GM12878 (cell line): ENCODE measurements at regions not wholly inside any gene's neighbourhood (a gene's known extent, or its start where the extent isn't known, plus 50 kb on each side); places are given as distances from the start of the nearest gene placed in this dataset.

Experiments used
- ATAC-seq: fragments of 200-7000 bp; cut with Tn5 transposase; 3 replicates; pipeline ENCODE4 v1.9.1; 2020; ENCODE audit warnings: mild to moderate bottlenecking, moderate library complexity
- BruUV-seq: library from RNA; stranded (reverse); fragments of 400-500 nt; replicated peaks from 2 replicates; lab custom pipeline; 2021; lab: Mats Ljungman, UMichigan
- CTCF ChIA-PET: fragments of 300-600 bp; sonication (Branson Sonifier 250); formaldehyde crosslinking; extraction: SDS; loops from one replicate; lab custom pipeline; 2021; ENCODE audit warnings: inconsistent platforms; lab: Yijun Ruan, JAX
- POLR2A ChIA-PET: fragments of 350-600 bp; formaldehyde crosslinking; extraction: SDS; loops from one replicate; lab custom pipeline; 2021; ENCODE audit warnings: inconsistent platforms; lab: Charles Lee
- RAD21 ChIA-PET: fragments of 300-600 bp; sonication (Branson Sonifier 250); formaldehyde crosslinking; loops from one replicate; lab custom pipeline; 2023; ENCODE audit warnings: antibody characterized with exemption; ENCODE audit not compliant: unreplicated experiment; lab: Charles Lee
- SMC1A ChIA-PET: fragments of 300-600 bp; sonication (Branson Sonifier 250); formaldehyde crosslinking; loops from one replicate; lab custom pipeline; 2023; ENCODE audit not compliant: unreplicated experiment, uncharacterized antibody; lab: Charles Lee
- DNase-seq: peaks from one replicate; pipeline ENCODE4 v3.0.0-alpha.2; 2011; ENCODE audit warnings: low read depth, low spot score
- FAIRE-seq: peaks from 3 replicates; lab custom pipeline; 2011; peaks lifted over from hg19 to GRCh38; lab: Jason Lieb, UNC
- H2AFZ ChIP-seq: 2 replicates; pipeline ENCODE4 v1.6.0; 2011; ENCODE audit warnings: low read depth, low read length, control low read depth; ENCODE audit not compliant: control insufficient read depth
- H3K27ac ChIP-seq: 2 replicates; pipeline ENCODE4 v1.5.1; 2011; ENCODE audit warnings: control low read depth; ENCODE audit not compliant: control insufficient read depth, insufficient read depth
- H3K27me3 ChIP-seq, 2 experiments: replicated peaks in 1 of 2; 2 replicates each; pipeline versions ENCODE4 v1.6.0 to v1.6.1; 2011; ENCODE audit warnings: low read length in 1 of 2; ENCODE audit not compliant: control insufficient read depth in 2 of 2, insufficient read depth in 2 of 2
- H3K36me3 ChIP-seq, 2 experiments: 2 replicates each; pipeline ENCODE4 v1.5.1; 2011; ENCODE audit warnings: low read length in 1 of 2; ENCODE audit not compliant: control insufficient read depth in 2 of 2, insufficient read depth in 2 of 2
- H3K4me1 ChIP-seq: 2 replicates; pipeline ENCODE4 v1.6.1; 2011; ENCODE audit warnings: mild to moderate bottlenecking, low read length, moderate library complexity, mixed read lengths; ENCODE audit not compliant: control insufficient read depth, insufficient read depth
- H3K4me2 ChIP-seq: 2 replicates; pipeline ENCODE4 v1.6.0; 2011; ENCODE audit warnings: control low read depth; ENCODE audit not compliant: control insufficient read depth, insufficient read depth
- H3K4me3 ChIP-seq: fragments of 200-600 bp; sonication (generic); 2 replicates; pipeline ENCODE4 v1.5.1; 2016
- H3K79me2 ChIP-seq: 2 replicates; pipeline ENCODE4 v1.6.0; 2011; ENCODE audit warnings: low read length; ENCODE audit not compliant: control insufficient read depth, insufficient read depth
- H3K9ac ChIP-seq: 2 replicates; pipeline ENCODE4 v1.8.0; 2011; ENCODE audit warnings: low read length, control low read depth, mixed read lengths; ENCODE audit not compliant: control insufficient read depth, insufficient read depth
- H3K9me3 ChIP-seq: replicated peaks from 3 replicates; pipeline ENCODE4 v1.5.1; 2011; ENCODE audit warnings: mild to moderate bottlenecking, low read length; ENCODE audit not compliant: control insufficient read depth, insufficient read depth
- H4K20me1 ChIP-seq: 2 replicates; pipeline ENCODE4 v1.6.0; 2011; ENCODE audit not compliant: control insufficient read depth, insufficient read depth
- CHD1 ChIP-seq: IDR thresholded peaks from 2 replicates; pipeline ENCODE4 v1.6.1; 2012; ENCODE audit warnings: low read depth, low read length, improper control_type of control experiment
- CREM ChIP-seq: IDR thresholded peaks from 2 replicates; pipeline ENCODE4 v1.6.1; 2014; ENCODE audit warnings: antibody characterized with exemption, low read depth
- ESRRA ChIP-seq: IDR thresholded peaks from 2 replicates; pipeline ENCODE4 v1.6.1; 2012; ENCODE audit warnings: mild to moderate bottlenecking, low read length, improper control_type of control experiment
- HDGF ChIP-seq: fragments of 450-650 bp; IDR thresholded peaks from 2 replicates; pipeline ENCODE4 v1.6.1; 2016; ENCODE audit warnings: antibody characterized with exemption
- MLLT1 ChIP-seq: fragments of 450-650 bp; IDR thresholded peaks from 2 replicates; pipeline ENCODE4 v1.6.1; 2016; ENCODE audit warnings: mild to moderate bottlenecking
- MYC ChIP-seq: IDR thresholded peaks from 2 replicates; pipeline ENCODE4 v1.6.1; 2011; ENCODE audit warnings: mild to moderate bottlenecking, low read length, moderate library complexity, inconsistent platforms; ENCODE audit not compliant: insufficient read depth, insufficient replicate concordance, insufficient read length, severe bottlenecking
- SUPT20H ChIP-seq: IDR thresholded peaks from 2 replicates; pipeline ENCODE4 v1.6.1; 2011; ENCODE audit warnings: low read depth, mild to moderate bottlenecking, low read length, moderate library complexity, borderline replicate concordance; ENCODE audit not compliant: control insufficient read depth
- TBL1XR1 ChIP-seq: IDR thresholded peaks from 2 replicates; pipeline ENCODE4 v1.6.1; 2012; ENCODE audit warnings: low read depth, low read length, improper control_type of control experiment
- USF1 ChIP-seq: IDR thresholded peaks from 2 replicates; pipeline ENCODE4 v1.6.1; 2011; ENCODE audit warnings: borderline replicate concordance, low read depth, mild to moderate bottlenecking, moderate library complexity, mixed read lengths, low read length; ENCODE audit not compliant: insufficient read depth; ENCODE audit errors: extremely low read length
- YY1 ChIP-seq: IDR thresholded peaks from 2 replicates; pipeline ENCODE4 v1.6.1; 2011; ENCODE audit warnings: low read depth, mild to moderate bottlenecking, low read length
- WGBS: methylation state at CpG from one replicate; pipeline ENCODE4 v1.1.6; 2016; ENCODE audit warnings: low lambda C conversion rate; ENCODE audit not compliant: insufficient replicate concordance, insufficient coverage; ENCODE audit errors: missing lambda C conversion rate; 5-methylcytosine and 5-hydroxymethylcytosine counted together
- in situ Hi-C: fragments of 300-500 bp; cut with MboI; formaldehyde crosslinking; loops from 9 replicates; pipeline ENCODE4 v1.14.3; 2018; ENCODE audit warnings: mixed read lengths
- intact Hi-C: fragments of 100-400 bp; cut with micrococcal nuclease; formaldehyde crosslinking; loops from one replicate; pipeline ENCODE4 v1.14.2; 2022; ENCODE audit not compliant: unreplicated experiment
- TF ChIP-seq, protein P1 (sequence below): IDR thresholded peaks from 2 replicates; pipeline ENCODE4 v1.6.1; 2012; ENCODE audit warnings: mild to moderate bottlenecking, low read depth, low read length

- no peak overlapping the region for H2AFZ ChIP-seq
- no peak for FAIRE-seq
- TF ChIP-seq CREM, result no peak
- no peak for TF ChIP-seq MLLT1
- TF ChIP-seq, all 136 proteins: peak for 0
- no peaks in the 10 kb centered on the region for H4K20me1 ChIP-seq
- ChIA-PET POLR2A (no interaction called here), RAD21 (interaction anchor here (1.8 kb wide), 1 partner anchor 59 kb away, joined by 4 read pairs; no protein-coding TSS in a partner anchor), SMC1A (no interaction called here), CTCF (no interaction called here)
- no peak overlapping the region for H3K4me2 ChIP-seq
- 35% methylated on average over 4 of the region's 4 CpGs for WGBS
- ATAC-seq, result no peak
- H3K79me2 ChIP-seq, result no peaks in the 10 kb centered on the region
- H3K27me3 ChIP-seq, result no peaks in the 10 kb centered on the region
- no peak for DNase-seq
- intact Hi-C loops (no loop called here), in situ Hi-C loops (no loop called here)
- H3K4me3 ChIP-seq, result no peak overlapping the region
- no peaks in the 10 kb centered on the region for H3K4me1 ChIP-seq
- H3K9ac ChIP-seq, result no peak overlapping the region
- no peaks in the 10 kb centered on the region for H3K9me3 ChIP-seq
- no peaks in the 10 kb centered on the region for H3K36me3 ChIP-seq
- no peak overlapping the region for H3K27ac ChIP-seq
- no TSS peak for BruUV-seq
Measured at GRCh38 chr5:66247176-66247960, 103.3 kb downstream of the SREK1 start.

DNA sequence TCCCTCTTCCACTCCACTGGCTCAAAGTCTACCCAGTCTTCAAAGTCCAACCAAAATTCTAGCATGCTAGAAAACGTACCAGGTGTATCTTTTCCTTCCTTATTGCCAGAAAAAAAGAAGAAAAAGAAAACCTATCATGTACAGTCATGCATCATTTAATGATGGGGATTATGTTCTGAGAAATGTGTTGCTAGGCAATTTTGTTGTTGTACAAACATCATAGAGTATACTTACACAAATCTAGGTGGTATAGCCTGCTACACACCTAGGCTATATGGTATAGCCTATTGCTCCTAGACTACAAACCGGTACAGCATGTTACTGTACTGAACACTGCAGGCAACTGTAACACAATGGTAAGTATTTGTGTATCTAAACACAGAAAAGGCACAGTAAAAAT lies 104.8 kb downstream of the SREK1 start:
- ATAC-seq, result no peak
- WGBS, result 11% methylated on average over 2 of the region's 2 CpGs
- CTCF ChIA-PET, result no interaction called here
- POLR2A ChIA-PET, result no interaction called here
- Histone ChIP-seq H3K4me2 (no peak overlapping the region), H3K27ac (no peak overlapping the region), H2AFZ (no peak overlapping the region), H4K20me1 (no peaks in the 10 kb centered on the region), H3K9ac (no peak overlapping the region), H3K36me3 (no peaks in the 10 kb centered on the region), H3K27me3 (no peaks in the 10 kb centered on the region; a peak in 1 of 4 replicates), H3K79me2 (no peaks in the 10 kb centered on the region), H3K4me3 (no peak overlapping the region), H3K4me1 (no peaks in the 10 kb centered on the region), H3K9me3 (no peaks in the 10 kb centered on the region)
- intact Hi-C loops, result no loop called here
- SMC1A ChIA-PET, result no interaction called here
- no TSS peak for BruUV-seq
- in situ Hi-C loops, result no loop called here
- no peak for DNase-seq
- no peak for FAIRE-seq
- RAD21 ChIA-PET, result no interaction called here
- no peak for TF ChIP-seq SUPT20H
- no peak for TF ChIP-seq USF1
- TF ChIP-seq, protein P1, sequence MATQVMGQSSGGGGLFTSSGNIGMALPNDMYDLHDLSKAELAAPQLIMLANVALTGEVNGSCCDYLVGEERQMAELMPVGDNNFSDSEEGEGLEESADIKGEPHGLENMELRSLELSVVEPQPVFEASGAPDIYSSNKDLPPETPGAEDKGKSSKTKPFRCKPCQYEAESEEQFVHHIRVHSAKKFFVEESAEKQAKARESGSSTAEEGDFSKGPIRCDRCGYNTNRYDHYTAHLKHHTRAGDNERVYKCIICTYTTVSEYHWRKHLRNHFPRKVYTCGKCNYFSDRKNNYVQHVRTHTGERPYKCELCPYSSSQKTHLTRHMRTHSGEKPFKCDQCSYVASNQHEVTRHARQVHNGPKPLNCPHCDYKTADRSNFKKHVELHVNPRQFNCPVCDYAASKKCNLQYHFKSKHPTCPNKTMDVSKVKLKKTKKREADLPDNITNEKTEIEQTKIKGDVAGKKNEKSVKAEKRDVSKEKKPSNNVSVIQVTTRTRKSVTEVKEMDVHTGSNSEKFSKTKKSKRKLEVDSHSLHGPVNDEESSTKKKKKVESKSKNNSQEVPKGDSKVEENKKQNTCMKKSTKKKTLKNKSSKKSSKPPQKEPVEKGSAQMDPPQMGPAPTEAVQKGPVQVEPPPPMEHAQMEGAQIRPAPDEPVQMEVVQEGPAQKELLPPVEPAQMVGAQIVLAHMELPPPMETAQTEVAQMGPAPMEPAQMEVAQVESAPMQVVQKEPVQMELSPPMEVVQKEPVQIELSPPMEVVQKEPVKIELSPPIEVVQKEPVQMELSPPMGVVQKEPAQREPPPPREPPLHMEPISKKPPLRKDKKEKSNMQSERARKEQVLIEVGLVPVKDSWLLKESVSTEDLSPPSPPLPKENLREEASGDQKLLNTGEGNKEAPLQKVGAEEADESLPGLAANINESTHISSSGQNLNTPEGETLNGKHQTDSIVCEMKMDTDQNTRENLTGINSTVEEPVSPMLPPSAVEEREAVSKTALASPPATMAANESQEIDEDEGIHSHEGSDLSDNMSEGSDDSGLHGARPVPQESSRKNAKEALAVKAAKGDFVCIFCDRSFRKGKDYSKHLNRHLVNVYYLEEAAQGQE, result no peak
- no peak for TF ChIP-seq TBL1XR1
- no peak for TF ChIP-seq MYC
- no peak for TF ChIP-seq YY1
- TF ChIP-seq ESRRA, result no peak
- TF ChIP-seq CHD1, result no peak
- no peak for TF ChIP-seq HDGF
